DND-41 (cell line): ENCODE measurements at regions not wholly inside any gene's neighbourhood (a gene's known extent, or its start where the extent isn't known, plus 50 kb on each side); places are given as distances from the start of the nearest gene placed in this dataset.

Experiments used
- ATAC-seq: fragments of 200-7000 bp; cut with Tn5 transposase; 3 replicates; pipeline ENCODE4 v1.9.1; 2021; ENCODE audit warnings: low read depth; ENCODE audit not compliant: insufficient read depth
- DNase-seq: peaks from one replicate; pipeline ENCODE4 v3.0.0-alpha.2; 2020
- H2AFZ ChIP-seq: 2 replicates; pipeline ENCODE4 v1.6.0; 2012; ENCODE audit warnings: low read depth, low read length
- H3K27ac ChIP-seq: 2 replicates; pipeline ENCODE4 v1.5.1; 2012; ENCODE audit warnings: low read length, inconsistent platforms
- H3K27me3 ChIP-seq: fragments of 200-600 bp; sonication (generic); 2 replicates; pipeline ENCODE4 v1.6.0; 2012; ENCODE audit warnings: low read length, mild to moderate bottlenecking, inconsistent platforms; ENCODE audit not compliant: insufficient read depth, poor library complexity
- H3K36me3 ChIP-seq: 2 replicates; pipeline ENCODE4 v1.5.1; 2012; ENCODE audit warnings: low read length, inconsistent platforms; ENCODE audit not compliant: insufficient read depth
- H3K4me1 ChIP-seq: 2 replicates; pipeline ENCODE4 v1.5.1; 2012; ENCODE audit warnings: mild to moderate bottlenecking, low read length; ENCODE audit not compliant: insufficient read depth
- H3K4me2 ChIP-seq: 2 replicates; pipeline ENCODE4 v1.6.0; 2012; ENCODE audit warnings: mild to moderate bottlenecking, moderate library complexity, low read length, inconsistent platforms; ENCODE audit not compliant: insufficient read depth
- H3K4me3 ChIP-seq, 2 experiments: fragments of 200-600 bp in 1 of 2; shearing (Covaris generic) in 1 of 2; 2 replicates each; pipeline ENCODE4 v1.5.1; 2012 to 2016; ENCODE audit warnings: inconsistent platforms in 2 of 2, low read length in 2 of 2, mild to moderate bottlenecking in 2 of 2, low read depth in 1 of 2, moderate library complexity in 1 of 2
- H3K79me2 ChIP-seq: 2 replicates; pipeline ENCODE4 v1.6.0; 2012; ENCODE audit warnings: low read length, inconsistent platforms; ENCODE audit not compliant: insufficient read depth
- H3K9ac ChIP-seq: 2 replicates; pipeline ENCODE4 v1.6.0; 2012; ENCODE audit warnings: low read depth, mild to moderate bottlenecking, inconsistent platforms, low read length, moderate library complexity
- H3K9me3 ChIP-seq: 2 replicates; pipeline ENCODE4 v1.5.1; 2012; ENCODE audit warnings: low read length, moderate library complexity, mild to moderate bottlenecking, inconsistent platforms; ENCODE audit not compliant: insufficient read depth, severe bottlenecking
- H4K20me1 ChIP-seq: 2 replicates; pipeline ENCODE4 v1.6.0; 2012; ENCODE audit warnings: low read length; ENCODE audit not compliant: insufficient read depth
- EZH2 ChIP-seq: IDR thresholded peaks from 3 replicates; pipeline ENCODE4 v1.6.1; 2012; ENCODE audit warnings: borderline replicate concordance, low read depth, mild to moderate bottlenecking, moderate library complexity, low read length, inconsistent platforms; ENCODE audit not compliant: severe bottlenecking
- TF ChIP-seq, protein P1 (sequence below): IDR thresholded peaks from 2 replicates; pipeline ENCODE4 v1.5.1; 2012; ENCODE audit warnings: borderline replicate concordance, low read length, moderate library complexity, mild to moderate bottlenecking; ENCODE audit not compliant: poor library complexity, severe bottlenecking; ENCODE audit errors: extremely low read depth

DNA sequence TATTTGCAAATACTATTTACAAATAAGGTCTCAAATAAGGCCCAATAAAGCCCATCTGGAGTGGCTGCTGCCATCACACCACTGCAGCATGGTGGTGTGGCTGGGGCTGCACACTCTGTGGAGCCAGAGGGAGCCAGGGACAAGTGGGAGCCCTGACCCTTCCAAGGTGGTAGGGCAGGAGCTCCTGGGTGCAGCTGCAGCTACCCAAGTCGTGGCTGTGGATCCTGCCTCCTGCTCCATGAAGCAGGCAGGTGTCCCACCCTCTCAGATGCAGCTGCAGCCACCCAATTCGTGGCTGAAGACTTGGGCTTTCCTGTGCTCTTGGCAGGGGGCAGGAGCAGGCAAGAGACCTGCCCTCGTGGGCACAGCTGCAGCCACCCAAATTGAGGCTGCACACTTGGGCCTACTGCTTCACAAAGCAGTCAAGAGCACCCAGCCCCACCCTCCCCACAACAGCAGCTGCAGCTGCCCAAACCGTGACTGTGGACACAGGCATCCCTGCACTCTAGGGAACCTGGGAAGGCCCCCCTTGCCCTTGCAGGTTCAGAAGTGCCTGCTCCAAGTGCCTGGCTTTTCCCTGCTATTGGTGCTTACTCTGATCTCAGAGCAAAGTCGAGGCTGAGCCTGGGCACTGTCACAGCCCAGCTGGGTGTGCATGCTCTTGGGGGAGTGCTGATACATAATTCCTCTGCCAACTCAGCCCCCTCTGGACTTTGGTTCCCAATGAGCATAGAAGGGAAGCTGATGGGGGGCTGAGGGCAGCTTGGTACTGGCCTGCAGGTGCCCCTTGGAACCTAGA lies 614.8 kb downstream of the PCDH18 start:
- no peak for ATAC-seq
- H3K36me3 ChIP-seq, result no peaks in the 10 kb centered on the region
- no peak overlapping the region for H3K27ac ChIP-seq
- no peak overlapping the region for H3K4me3 ChIP-seq
- H3K4me2 ChIP-seq, result no peak overlapping the region
- no peaks in the 10 kb centered on the region for H3K79me2 ChIP-seq
- TF ChIP-seq, protein P1, sequence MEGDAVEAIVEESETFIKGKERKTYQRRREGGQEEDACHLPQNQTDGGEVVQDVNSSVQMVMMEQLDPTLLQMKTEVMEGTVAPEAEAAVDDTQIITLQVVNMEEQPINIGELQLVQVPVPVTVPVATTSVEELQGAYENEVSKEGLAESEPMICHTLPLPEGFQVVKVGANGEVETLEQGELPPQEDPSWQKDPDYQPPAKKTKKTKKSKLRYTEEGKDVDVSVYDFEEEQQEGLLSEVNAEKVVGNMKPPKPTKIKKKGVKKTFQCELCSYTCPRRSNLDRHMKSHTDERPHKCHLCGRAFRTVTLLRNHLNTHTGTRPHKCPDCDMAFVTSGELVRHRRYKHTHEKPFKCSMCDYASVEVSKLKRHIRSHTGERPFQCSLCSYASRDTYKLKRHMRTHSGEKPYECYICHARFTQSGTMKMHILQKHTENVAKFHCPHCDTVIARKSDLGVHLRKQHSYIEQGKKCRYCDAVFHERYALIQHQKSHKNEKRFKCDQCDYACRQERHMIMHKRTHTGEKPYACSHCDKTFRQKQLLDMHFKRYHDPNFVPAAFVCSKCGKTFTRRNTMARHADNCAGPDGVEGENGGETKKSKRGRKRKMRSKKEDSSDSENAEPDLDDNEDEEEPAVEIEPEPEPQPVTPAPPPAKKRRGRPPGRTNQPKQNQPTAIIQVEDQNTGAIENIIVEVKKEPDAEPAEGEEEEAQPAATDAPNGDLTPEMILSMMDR, result no peak
- no peak for TF ChIP-seq EZH2
- no peaks in the 10 kb centered on the region for H4K20me1 ChIP-seq
- no peak overlapping the region for H2AFZ ChIP-seq
- H3K9ac ChIP-seq, result no peak overlapping the region
- DNase-seq, result no peak
- H3K4me1 ChIP-seq, result no peaks in the 10 kb centered on the region
- H3K27me3 ChIP-seq, result no peaks in the 10 kb centered on the region
- H3K9me3 ChIP-seq, result peaks cover 9% of the 10 kb centered on the region

DNA sequence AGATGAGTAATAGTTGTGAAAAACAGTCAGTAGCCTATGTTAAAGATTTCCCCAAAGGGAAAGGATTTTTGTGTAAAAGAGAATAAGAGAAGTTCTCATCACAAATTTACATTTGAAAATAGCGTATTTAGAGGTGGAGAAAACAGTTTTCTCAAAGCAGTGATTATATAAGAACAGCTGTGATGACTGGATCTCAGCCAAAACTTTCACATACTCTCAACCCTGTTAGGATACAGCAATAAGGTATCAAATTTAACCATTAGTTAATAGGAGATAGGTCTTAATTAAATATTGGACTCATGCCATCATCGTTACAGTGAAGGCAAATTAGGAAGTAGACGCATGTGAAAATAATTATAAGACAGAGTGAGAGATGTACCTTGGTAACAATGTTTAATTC lies 622.7 kb downstream of the PCDH18 start:
- Histone ChIP-seq H3K79me2 (no peaks in the 10 kb centered on the region), H3K36me3 (no peaks in the 10 kb centered on the region), H3K9me3 (no peaks in the 10 kb centered on the region), H3K27ac (no peak overlapping the region), H4K20me1 (no peaks in the 10 kb centered on the region), H3K27me3 (no peaks in the 10 kb centered on the region), H2AFZ (no peak overlapping the region), H3K4me3 (no peak overlapping the region), H3K4me2 (no peak overlapping the region), H3K9ac (no peak overlapping the region), H3K4me1 (no peaks in the 10 kb centered on the region)
- TF ChIP-seq, protein P1, result no peak
- no peak for TF ChIP-seq EZH2
- ATAC-seq (no peak), DNase-seq (no peak)

DNA sequence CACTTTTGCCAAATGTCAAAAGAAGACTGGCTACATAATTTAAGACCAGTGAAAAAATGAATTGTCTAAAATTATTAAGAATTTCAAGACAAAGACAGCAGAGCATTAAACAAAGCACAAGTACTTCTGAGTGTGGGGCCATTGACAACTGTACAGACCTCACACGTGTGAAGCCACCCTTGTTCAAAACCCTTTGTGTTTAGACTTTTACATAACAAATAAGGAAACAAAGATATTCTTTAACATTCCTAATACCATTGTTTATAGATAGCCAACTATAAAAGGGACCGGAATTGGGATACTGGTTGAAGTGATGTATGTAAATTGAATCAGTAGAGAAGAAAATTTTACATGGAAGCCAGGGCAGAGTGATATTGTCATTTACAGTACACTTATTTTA lies 624.2 kb downstream of the PCDH18 start:
- H3K9ac ChIP-seq, result no peak overlapping the region
- H3K79me2 ChIP-seq, result no peaks in the 10 kb centered on the region
- no peak overlapping the region for H2AFZ ChIP-seq
- no peaks in the 10 kb centered on the region for H3K27me3 ChIP-seq
- no peaks in the 10 kb centered on the region for H3K36me3 ChIP-seq
- H3K4me2 ChIP-seq, result no peak overlapping the region
- DNase-seq, result no peak
- no peaks in the 10 kb centered on the region for H3K4me1 ChIP-seq
- H3K4me3 ChIP-seq, result no peak overlapping the region
- H3K27ac ChIP-seq, result no peak overlapping the region
- H3K9me3 ChIP-seq, result no peaks in the 10 kb centered on the region
- no peaks in the 10 kb centered on the region for H4K20me1 ChIP-seq
- TF ChIP-seq EZH2, result no peak
- TF ChIP-seq, protein P1, result no peak
- no peak for ATAC-seq

DNA sequence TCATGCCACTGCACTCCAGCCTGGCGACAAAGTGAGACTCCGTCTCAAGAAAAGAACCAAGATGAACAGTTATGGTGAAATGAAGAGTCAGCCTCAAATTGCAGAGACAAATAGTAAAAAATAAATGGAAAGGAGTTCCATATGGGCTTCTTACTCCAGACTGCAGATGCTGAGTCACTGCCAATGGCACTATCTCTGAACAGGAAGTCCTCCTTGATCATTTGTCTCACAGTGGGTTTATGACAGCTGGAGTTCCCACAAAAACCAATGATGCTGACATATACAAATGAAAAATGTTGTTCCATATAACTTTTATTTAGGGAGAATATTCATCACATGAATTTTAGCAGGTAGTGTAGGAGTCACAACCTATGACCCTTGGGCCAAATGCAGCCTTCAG lies 631.6 kb downstream of the PCDH18 start:
- no peak overlapping the region for H3K4me3 ChIP-seq
- no peaks in the 10 kb centered on the region for H3K9me3 ChIP-seq
- no peak overlapping the region for H3K27ac ChIP-seq
- no peak overlapping the region for H2AFZ ChIP-seq
- H3K4me1 ChIP-seq, result no peaks in the 10 kb centered on the region
- no peaks in the 10 kb centered on the region for H4K20me1 ChIP-seq
- peak; percentile 9 for DNase-seq
- ATAC-seq, result peak; percentile 70
- H3K27me3 ChIP-seq, result no peaks in the 10 kb centered on the region
- H3K79me2 ChIP-seq, result no peaks in the 10 kb centered on the region
- H3K36me3 ChIP-seq, result no peaks in the 10 kb centered on the region
- no peak overlapping the region for H3K4me2 ChIP-seq
- TF ChIP-seq, protein P1, result no peak
- TF ChIP-seq EZH2, result no peak
- no peak overlapping the region for H3K9ac ChIP-seq
